Naive B cell (primary cell): ENCODE measurements at regions not wholly inside any gene's neighbourhood (a gene's known extent, or its start where the extent isn't known, plus 50 kb on each side); places are given as distances from the start of the nearest gene placed in this dataset.

ENCODE experiments used
- ATAC-seq, 2 donors: fragments of 150-1000 bp; cut with Tn5 transposase; 2 replicates each; pipeline ENCODE4 v1.10.0; 2021; ENCODE audit warnings: low read depth in 2 of 2, mild to moderate bottlenecking in 2 of 2, moderate library complexity in 2 of 2
- DNase-seq: peaks from one replicate; pipeline ENCODE4 v3.0.0; 2022
- H3K27ac Mint-ChIP-seq, 6 donors: one replicate each; pipeline ENCODE4 v1.8.0; 2020 to 2022; ENCODE audit warnings: mild to moderate bottlenecking in 6 of 6, mixed read lengths in 6 of 6, moderate library complexity in 5 of 6, inconsistent platforms in 2 of 6
- H3K27me3 Mint-ChIP-seq, 3 donors: one replicate each; pipeline ENCODE4 v1.8.0; 2021 to 2022; ENCODE audit warnings: mixed read lengths in 3 of 3, mild to moderate bottlenecking in 1 of 3
- H3K36me3 Mint-ChIP-seq, 2 donors: one replicate each; pipeline ENCODE4 v1.8.0; 2020 to 2022; ENCODE audit warnings: mixed read lengths in 2 of 2, inconsistent platforms in 1 of 2, mild to moderate bottlenecking in 1 of 2
- H3K4me1 Mint-ChIP-seq, 3 donors: one replicate each; pipeline ENCODE4 v1.8.0; 2020 to 2022; ENCODE audit warnings: mixed read lengths in 3 of 3, inconsistent platforms in 1 of 3, mild to moderate bottlenecking in 1 of 3, moderate library complexity in 1 of 3
- H3K4me3 Mint-ChIP-seq, 8 donors: one replicate each; pipeline ENCODE4 v1.8.0; 2020 to 2022; ENCODE audit warnings: mild to moderate bottlenecking in 8 of 8, mixed read lengths in 8 of 8, moderate library complexity in 8 of 8, inconsistent platforms in 2 of 8
- H3K9me3 Mint-ChIP-seq, 7 donors: one replicate each; pipeline ENCODE4 v1.8.0; 2020 to 2022; ENCODE audit warnings: mixed read lengths in 7 of 7, mild to moderate bottlenecking in 5 of 7, inconsistent platforms in 2 of 7, moderate library complexity in 1 of 7

- Mint-ChIP-seq H3K27me3 (peaks cover 5 to 16% (median 15%) of the 10 kb centered on the region in 3 donors), H3K27ac (no peak overlapping the region), H3K4me1 (no peaks in the 10 kb centered on the region), H3K36me3 (no peaks in the 10 kb centered on the region), H3K9me3 (peaks cover 0 to 6% (median 1%) of the 10 kb centered on the region in 7 donors), H3K4me3 (no peak overlapping the region)
- no peak for DNase-seq
- ATAC-seq = no peak
These were observed 126.9 kb upstream of the OSMR start for GRCh38 chr5:38718771-38719391.

GRCh38 chr5:38719403-38719802 is 126.4 kb upstream of the OSMR start:
- H3K27me3 Mint-ChIP-seq = peaks cover 5 to 16% (median 15%) of the 10 kb centered on the region in 3 donors
- ATAC-seq (no peak), DNase-seq (no peak)
- no peak overlapping the region for H3K4me3 Mint-ChIP-seq
- H3K9me3 Mint-ChIP-seq = peaks cover 0 to 6% (median 0%) of the 10 kb centered on the region in 7 donors
- no peaks in the 10 kb centered on the region for H3K4me1 Mint-ChIP-seq
- peak overlapping the region in 1 of 6 donors; percentile 93 for H3K27ac Mint-ChIP-seq
- no peaks in the 10 kb centered on the region for H3K36me3 Mint-ChIP-seq

GRCh38 chr5:38719916-38720315 is 125.9 kb upstream of the OSMR start:
- Mint-ChIP-seq H3K27me3 (peaks cover 5 to 16% (median 15%) of the 10 kb centered on the region in 3 donors), H3K36me3 (no peaks in the 10 kb centered on the region), H3K4me3 (no peak overlapping the region), H3K27ac (no peak overlapping the region), H3K4me1 (no peaks in the 10 kb centered on the region), H3K9me3 (peaks cover 0 to 6% (median 0%) of the 10 kb centered on the region in 7 donors)
- ATAC-seq (no peak), DNase-seq (no peak)

- DNase-seq (no peak), ATAC-seq (no peak)
- peaks cover 5 to 16% (median 15%) of the 10 kb centered on the region in 3 donors for H3K27me3 Mint-ChIP-seq
- no peaks in the 10 kb centered on the region for H3K4me1 Mint-ChIP-seq
- H3K27ac Mint-ChIP-seq = no peak overlapping the region
- no peaks in the 10 kb centered on the region for H3K36me3 Mint-ChIP-seq
- no peak overlapping the region for H3K4me3 Mint-ChIP-seq
- peaks cover 0 to 6% (median 0%) of the 10 kb centered on the region in 7 donors for H3K9me3 Mint-ChIP-seq
These were observed 125.1 kb upstream of the OSMR start for GRCh38 chr5:38720554-38721361.

- Mint-ChIP-seq H3K4me3 (no peak overlapping the region), H3K27me3 (peaks cover 10 to 16% (median 15%) of the 10 kb centered on the region in 3 donors), H3K9me3 (peaks cover 0 to 9% (median 3%) of the 10 kb centered on the region in 7 donors), H3K27ac (no peak overlapping the region), H3K4me1 (no peaks in the 10 kb centered on the region), H3K36me3 (no peaks in the 10 kb centered on the region)
- ATAC-seq = no peak
- DNase-seq = no peak
These were observed 122.9 kb upstream of the OSMR start for GRCh38 chr5:38722918-38723317.

- H3K27ac Mint-ChIP-seq = no peak overlapping the region
- no peaks in the 10 kb centered on the region for H3K4me1 Mint-ChIP-seq
- H3K4me3 Mint-ChIP-seq = no peak overlapping the region
- DNase-seq (no peak), ATAC-seq (no peak)
- H3K36me3 Mint-ChIP-seq = no peaks in the 10 kb centered on the region
- H3K27me3 Mint-ChIP-seq = peaks cover 10 to 16% (median 15%) of the 10 kb centered on the region in 3 donors
- peaks cover 0 to 9% (median 3%) of the 10 kb centered on the region in 7 donors for H3K9me3 Mint-ChIP-seq
These were observed 122.4 kb upstream of the OSMR start for GRCh38 chr5:38723426-38723825.

GRCh38 chr5:38724301-38725030 is 121.3 kb upstream of the OSMR start:
- ATAC-seq (no peak), DNase-seq (no peak)
- no peak overlapping the region for H3K27ac Mint-ChIP-seq
- no peaks in the 10 kb centered on the region for H3K4me1 Mint-ChIP-seq
- no peaks in the 10 kb centered on the region for H3K36me3 Mint-ChIP-seq
- H3K27me3 Mint-ChIP-seq = peaks cover 8 to 12% (median 8%) of the 10 kb centered on the region in 3 donors
- H3K9me3 Mint-ChIP-seq = peaks cover 0 to 7% (median 3%) of the 10 kb centered on the region in 7 donors
- no peak overlapping the region for H3K4me3 Mint-ChIP-seq

- Mint-ChIP-seq H3K27me3 (peaks cover 4 to 7% (median 5%) of the 10 kb centered on the region in 3 donors), H3K36me3 (no peaks in the 10 kb centered on the region), H3K4me3 (no peak overlapping the region), H3K9me3 (peaks cover 0 to 4% (median 3%) of the 10 kb centered on the region in 7 donors), H3K4me1 (no peaks in the 10 kb centered on the region), H3K27ac (peak overlapping the region in 1 of 6 donors; percentile 5)
- DNase-seq (no peak), ATAC-seq (no peak)
These were observed 120.4 kb upstream of the OSMR start for GRCh38 chr5:38725371-38725865.

- peaks cover 0 to 5% (median 0%) of the 10 kb centered on the region in 3 donors for H3K27me3 Mint-ChIP-seq
- peaks cover 0 to 4% (median 0%) of the 10 kb centered on the region in 7 donors for H3K9me3 Mint-ChIP-seq
- no peak overlapping the region for H3K27ac Mint-ChIP-seq
- ATAC-seq (no peak), DNase-seq (no peak)
- no peaks in the 10 kb centered on the region for H3K4me1 Mint-ChIP-seq
- no peak overlapping the region for H3K4me3 Mint-ChIP-seq
- H3K36me3 Mint-ChIP-seq = no peaks in the 10 kb centered on the region
These were observed 119.5 kb upstream of the OSMR start for GRCh38 chr5:38726279-38726678.

- H3K27ac Mint-ChIP-seq = no peak overlapping the region
- H3K27me3 Mint-ChIP-seq = peaks cover 0 to 5% (median 0%) of the 10 kb centered on the region in 3 donors
- no peaks in the 10 kb centered on the region for H3K36me3 Mint-ChIP-seq
- no peak overlapping the region for H3K4me3 Mint-ChIP-seq
- no peak for ATAC-seq
- DNase-seq = no peak
- no peaks in the 10 kb centered on the region for H3K4me1 Mint-ChIP-seq
- peaks cover 0 to 4% (median 1%) of the 10 kb centered on the region in 7 donors for H3K9me3 Mint-ChIP-seq
These were observed 117.8 kb upstream of the OSMR start for GRCh38 chr5:38728029-38728428.

GRCh38 chr5:38731461-38731860 is 114.4 kb upstream of the OSMR start:
- Mint-ChIP-seq H3K27ac (no peak overlapping the region), H3K9me3 (peaks cover 0 to 12% (median 1%) of the 10 kb centered on the region in 7 donors), H3K27me3 (peaks cover 0 to 5% (median 3%) of the 10 kb centered on the region in 3 donors), H3K36me3 (no peaks in the 10 kb centered on the region), H3K4me3 (no peak overlapping the region), H3K4me1 (no peaks in the 10 kb centered on the region)
- DNase-seq = no peak
- ATAC-seq = no peak

- ATAC-seq = no peak
- Mint-ChIP-seq H3K27me3 (peaks cover 0 to 3% (median 0%) of the 10 kb centered on the region in 3 donors), H3K4me3 (no peak overlapping the region), H3K36me3 (no peaks in the 10 kb centered on the region), H3K9me3 (peaks cover 0 to 10% (median 1%) of the 10 kb centered on the region in 7 donors), H3K27ac (no peak overlapping the region), H3K4me1 (no peaks in the 10 kb centered on the region)
- DNase-seq = no peak
These were observed 111.5 kb upstream of the OSMR start for GRCh38 chr5:38734353-38734752.

- Mint-ChIP-seq H3K36me3 (no peaks in the 10 kb centered on the region), H3K4me1 (no peaks in the 10 kb centered on the region), H3K27me3 (peaks cover 0 to 3% (median 0%) of the 10 kb centered on the region in 3 donors), H3K4me3 (no peak overlapping the region), H3K9me3 (peaks cover 0 to 10% (median 1%) of the 10 kb centered on the region in 7 donors), H3K27ac (no peak overlapping the region)
- ATAC-seq = no peak
- DNase-seq = no peak
These were observed 109.7 kb upstream of the OSMR start for GRCh38 chr5:38736089-38736488.
